ENCODE measurements at regions not wholly inside any gene's neighbourhood (a gene's known extent, or its start where the extent isn't known, plus 50 kb on each side); places are given as distances from the start of the nearest gene placed in this dataset.

- Histone ChIP-seq H3K36me3 (ENCODE audit: control insufficient read depth, insufficient read depth, low read length) (no peaks in the 10 kb centered on the region), H3K9ac (ENCODE audit: extremely low read depth, low read length, poor library complexity, severe bottlenecking) (no peak overlapping the region), H3K27ac (ENCODE audit: low read depth, low read length) (no peak overlapping the region), H3K4me1 (ENCODE audit: control insufficient read depth, insufficient read depth, low read length) (peaks cover 8% of the 10 kb centered on the region), H3K9me3 (ENCODE audit: control insufficient read depth, low read length) (no peaks in the 10 kb centered on the region), H3K27me3 (ENCODE audit: control insufficient read depth, insufficient read depth, low read length, poor library complexity, severe bottlenecking) (peaks cover 64% of the 10 kb centered on the region), H3K4me3 (ENCODE audit: low read length) (no peak overlapping the region)
- Mint-ChIP-seq H3K4me1 (peaks cover 10% of the 10 kb centered on the region), H3K9me3 (no peaks in the 10 kb centered on the region), H3K27me3 (ENCODE audit: insufficient read depth) (peaks cover 76% of the 10 kb centered on the region), H3K36me3 (ENCODE audit: low read depth) (no peaks in the 10 kb centered on the region), H3K27ac (no peak overlapping the region), H3K4me3 (no peak overlapping the region)
- no peak for DNase-seq
- WGBS, 2 experiments (ENCODE audit: insufficient coverage in 1 of 2, insufficient read length in 1 of 2): 86 to 88% methylated on average over 8 to 10 of the region's 11 CpGs
- no peak for TF ChIP-seq CTCF (conservative IDR thresholded peaks at IDR 0.05)
Measured at GRCh38 chr20:56691325-56691998, 62.4 kb downstream of the TFAP2C start.

GRCh38 chr20:56693217-56693616, 64.1 kb downstream of the TFAP2C start:
- Mint-ChIP-seq H3K4me1 (peaks cover 10% of the 10 kb centered on the region), H3K27ac (no peak overlapping the region), H3K27me3 (ENCODE audit: insufficient read depth) (peaks cover 72% of the 10 kb centered on the region), H3K36me3 (ENCODE audit: low read depth) (no peaks in the 10 kb centered on the region), H3K4me3 (no peak overlapping the region), H3K9me3 (no peaks in the 10 kb centered on the region)
- no peaks in the 10 kb centered on the region for H3K9me3 ChIP-seq (ENCODE audit: control insufficient read depth, low read length)
- H3K9ac ChIP-seq (ENCODE audit: extremely low read depth, low read length, poor library complexity, severe bottlenecking): no peak overlapping the region
- DNase-seq: no peak
- no peaks in the 10 kb centered on the region for H3K36me3 ChIP-seq (ENCODE audit: control insufficient read depth, insufficient read depth, low read length)
- WGBS, 2 experiments (ENCODE audit: insufficient coverage in 1 of 2, insufficient read length in 1 of 2): 95 to 98% methylated on average over 4 to 5 of the region's 5 CpGs
- H3K4me1 ChIP-seq (ENCODE audit: control insufficient read depth, insufficient read depth, low read length): peaks cover 8% of the 10 kb centered on the region
- H3K4me3 ChIP-seq (ENCODE audit: low read length): no peak overlapping the region
- no peak for TF ChIP-seq CTCF (conservative IDR thresholded peaks at IDR 0.05)
- H3K27ac ChIP-seq (ENCODE audit: low read depth, low read length): no peak overlapping the region
- H3K27me3 ChIP-seq (ENCODE audit: control insufficient read depth, insufficient read depth, low read length, poor library complexity, severe bottlenecking): peaks cover 62% of the 10 kb centered on the region

GRCh38 chr20:56697476-56697875, 68.4 kb downstream of the TFAP2C start:
- Mint-ChIP-seq H3K4me1 (no peaks in the 10 kb centered on the region), H3K4me3 (no peak overlapping the region), H3K36me3 (ENCODE audit: low read depth) (no peaks in the 10 kb centered on the region), H3K9me3 (no peaks in the 10 kb centered on the region), H3K27me3 (ENCODE audit: insufficient read depth) (peaks cover 51% of the 10 kb centered on the region), H3K27ac (no peak overlapping the region)
- Histone ChIP-seq H3K36me3 (ENCODE audit: control insufficient read depth, insufficient read depth, low read length) (no peaks in the 10 kb centered on the region), H3K27ac (ENCODE audit: low read depth, low read length) (no peak overlapping the region), H3K9ac (ENCODE audit: extremely low read depth, low read length, poor library complexity, severe bottlenecking) (no peak overlapping the region), H3K9me3 (ENCODE audit: control insufficient read depth, low read length) (no peaks in the 10 kb centered on the region), H3K27me3 (ENCODE audit: control insufficient read depth, insufficient read depth, low read length, poor library complexity, severe bottlenecking) (peaks cover 35% of the 10 kb centered on the region), H3K4me3 (ENCODE audit: low read length) (no peak overlapping the region), H3K4me1 (ENCODE audit: control insufficient read depth, insufficient read depth, low read length) (no peaks in the 10 kb centered on the region)
- no peak for TF ChIP-seq CTCF (conservative IDR thresholded peaks at IDR 0.05)
- DNase-seq: no peak
- 84 to 93% methylated on average over 11 of the region's 11 CpGs for WGBS, 2 experiments (ENCODE audit: insufficient coverage in 1 of 2, insufficient read length in 1 of 2)

All from endodermal cell (in vitro differentiated cells).